ENCODE measurements at regions not wholly inside any gene's neighbourhood (a gene's known extent, or its start where the extent isn't known, plus 50 kb on each side); places are given as distances from the start of the nearest gene placed in this dataset.

DNA sequence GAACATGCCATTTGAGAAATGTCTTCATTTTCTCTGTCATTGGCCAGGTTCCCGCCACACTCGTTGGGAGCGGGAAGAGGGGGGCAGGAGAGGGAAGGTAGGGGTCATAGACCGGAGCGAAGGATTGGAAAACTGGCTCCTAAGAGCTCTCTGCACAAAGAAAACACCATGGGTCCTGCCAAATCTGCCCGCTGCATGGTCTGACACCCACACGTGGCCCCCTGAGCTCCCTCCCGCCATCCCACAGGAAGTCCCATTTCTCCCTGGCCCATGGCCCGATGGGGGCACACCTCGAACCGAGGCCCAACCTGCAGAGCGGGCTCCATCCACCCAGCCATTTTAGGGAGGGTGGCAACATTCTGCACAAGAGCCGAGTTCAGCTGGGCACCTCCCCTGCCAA lies 159.6 kb downstream of the SALL1 start:
- no peak for DNase-seq

DNA sequence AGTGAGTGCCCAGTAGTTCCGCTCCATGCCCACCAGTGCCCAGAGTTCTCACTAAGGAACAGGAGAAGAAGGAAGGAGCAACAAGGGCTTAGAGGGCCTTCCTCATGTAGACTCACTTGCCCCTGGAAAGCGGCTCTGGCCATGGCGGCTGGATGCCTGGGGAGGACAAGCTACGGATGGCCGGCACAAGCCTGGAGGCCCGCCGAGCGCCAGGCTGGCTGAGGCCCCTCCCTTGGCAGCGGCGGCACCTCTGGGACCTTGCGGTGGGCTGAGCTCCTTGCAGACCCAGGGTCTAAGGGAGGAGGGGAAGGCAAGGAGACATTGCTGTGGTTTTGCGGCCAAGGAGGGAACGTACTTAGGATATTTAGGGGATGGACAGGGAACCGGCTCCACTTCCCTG lies 160.1 kb downstream of the SALL1 start:
- DNase-seq: no peak

DNA sequence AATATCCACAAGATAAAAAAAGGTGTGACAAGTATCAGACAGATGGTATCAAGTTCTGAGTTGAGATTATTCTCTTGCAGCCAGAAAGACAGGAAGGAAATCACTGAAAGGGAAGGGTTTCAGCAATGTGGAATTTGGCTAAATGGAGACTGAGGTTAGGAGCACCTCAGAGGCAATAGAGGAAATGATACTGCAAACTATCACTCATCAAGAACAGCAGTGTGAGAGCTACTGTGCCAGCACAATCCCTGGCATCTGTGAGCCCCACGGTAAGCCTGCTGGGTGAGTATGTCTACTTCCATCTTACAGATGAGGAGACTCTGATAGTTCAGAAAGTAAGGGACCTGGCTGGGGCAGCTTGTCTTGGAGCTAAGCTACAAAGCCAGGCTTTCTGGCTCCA lies 162.0 kb downstream of the SALL1 start:
- DNase-seq: no peak

DNA sequence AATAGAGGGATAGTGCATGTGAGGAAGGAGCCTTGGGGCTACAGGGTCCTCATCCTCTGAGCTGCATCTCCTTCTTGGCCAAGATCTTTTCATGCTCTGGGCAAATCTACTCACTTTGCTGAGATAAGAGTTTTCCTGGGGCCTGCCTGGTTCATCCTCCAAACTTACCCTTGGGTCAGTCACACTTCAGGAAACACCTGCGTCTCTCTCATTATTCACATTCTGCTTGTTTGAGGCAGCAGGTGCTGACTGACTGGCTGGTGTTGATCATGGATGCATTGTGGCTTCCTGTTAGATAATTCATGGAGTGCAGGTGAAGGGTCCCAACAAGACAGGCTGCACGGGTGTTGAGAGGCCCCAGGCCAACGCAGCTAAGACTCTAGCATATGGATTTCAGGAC lies 162.6 kb downstream of the SALL1 start:
- no peak for DNase-seq

DNA sequence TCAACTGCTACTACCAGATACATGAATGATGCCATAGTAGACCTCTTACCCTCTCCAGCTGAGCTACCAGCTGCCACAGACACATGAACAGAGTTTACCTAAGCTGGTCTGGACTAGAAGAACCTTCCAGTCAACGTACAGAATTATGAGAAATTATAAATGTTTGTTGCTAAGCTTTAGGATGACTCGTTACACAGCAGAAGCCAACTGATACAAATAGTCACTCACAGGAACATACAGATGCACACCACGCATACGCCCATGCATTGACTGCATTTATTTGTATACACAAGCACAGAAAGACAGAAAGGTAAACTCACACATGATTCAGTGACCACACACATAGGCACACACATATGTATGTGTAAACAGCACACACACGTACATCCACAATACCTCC lies 164.6 kb downstream of the SALL1 start:
- no peak for DNase-seq

DNA sequence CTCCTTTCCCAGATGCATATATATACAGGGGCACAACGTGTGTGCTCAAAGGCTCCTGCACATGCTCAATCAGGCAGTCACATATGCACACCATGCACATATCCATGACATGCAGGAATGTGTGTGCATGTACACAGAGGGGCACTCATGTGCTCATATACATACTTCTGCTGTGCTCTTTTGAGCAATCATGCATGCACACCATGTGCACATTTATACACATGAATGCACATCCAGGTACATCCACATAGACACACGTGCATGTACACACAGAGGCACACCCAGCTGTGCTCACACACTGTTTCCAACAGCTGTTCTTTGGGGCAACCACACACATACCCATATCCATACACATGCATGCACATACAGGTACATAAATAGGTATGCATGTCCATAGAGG lies 165.3 kb downstream of the SALL1 start:
- no peak for DNase-seq

DNA sequence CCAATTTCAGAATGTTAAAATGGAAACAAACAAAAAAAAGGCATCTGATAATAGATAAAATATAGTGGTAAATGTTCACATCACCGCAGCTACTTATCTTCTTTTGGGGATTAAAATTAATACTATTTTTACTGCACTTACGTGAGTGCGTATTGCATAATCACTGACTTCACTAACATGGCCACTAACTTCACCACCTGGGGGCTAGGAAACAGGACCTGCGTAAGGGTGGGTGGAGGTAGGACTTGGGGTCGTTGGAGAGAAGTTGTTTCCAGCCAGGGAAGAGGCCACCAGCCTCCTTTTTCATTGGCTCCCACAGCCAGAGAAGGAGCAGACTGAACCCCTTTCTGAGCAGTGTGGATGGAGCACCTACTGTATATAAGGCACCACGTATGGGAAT lies 166.4 kb downstream of the SALL1 start:
- DNase-seq: no peak

DNA sequence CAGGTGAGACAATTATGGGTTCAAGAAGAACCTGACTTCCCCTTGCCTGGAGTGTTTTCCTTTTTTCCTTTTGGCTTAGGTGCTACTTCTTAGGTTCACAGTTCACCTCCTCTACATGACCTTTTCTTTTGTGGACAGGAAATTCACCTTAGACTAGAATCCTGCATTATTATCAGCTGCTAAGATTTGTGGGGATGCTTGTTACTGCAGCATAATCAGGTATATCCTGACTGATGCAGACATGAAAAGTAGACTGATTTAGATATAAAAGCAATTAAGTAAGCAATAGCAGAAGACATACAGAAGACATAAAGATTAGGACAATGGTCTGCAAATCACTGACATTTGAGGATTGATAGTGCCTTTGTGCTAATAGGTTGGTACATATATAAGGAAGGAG lies 168.3 kb downstream of the SALL1 start:
- no peak for DNase-seq

DNA sequence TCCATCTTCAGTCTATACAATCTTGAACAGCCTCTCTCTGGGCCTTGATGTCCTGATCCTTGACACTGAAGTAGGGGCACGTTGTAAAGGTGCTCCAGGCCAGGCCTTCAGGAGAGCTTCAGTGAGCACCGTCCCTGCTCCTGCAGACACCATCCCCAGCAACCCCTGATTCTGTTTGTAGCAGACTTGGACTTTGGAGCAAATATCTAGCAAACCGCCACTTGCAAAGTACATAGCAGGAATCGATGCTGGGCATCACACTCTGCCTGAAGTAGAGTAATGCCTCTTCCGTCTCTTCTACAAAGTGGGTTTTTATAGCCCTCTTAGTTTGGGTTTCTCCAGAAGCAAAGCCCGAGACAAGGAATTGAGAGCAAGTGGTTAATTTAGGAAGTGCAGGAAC lies 169.1 kb downstream of the SALL1 start:
- DNase-seq: no peak

DNA sequence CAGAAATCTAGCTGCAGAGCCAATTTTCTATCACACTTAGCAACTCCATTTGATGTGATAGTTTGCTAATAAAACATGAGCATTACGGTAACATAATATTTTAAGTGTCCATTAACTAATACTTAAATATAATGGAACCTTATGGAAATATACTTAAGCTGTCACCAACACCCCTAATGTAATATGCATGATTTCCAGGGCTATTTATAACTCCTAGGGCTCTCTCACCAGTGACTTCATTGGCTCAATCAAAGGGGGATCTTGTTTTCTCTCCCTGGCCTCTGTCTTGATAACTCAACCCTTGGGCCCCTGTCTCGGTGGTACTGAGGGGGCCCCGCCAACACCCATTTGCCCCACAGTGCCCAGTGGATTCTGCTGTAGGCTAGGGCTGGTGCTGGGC lies 170.4 kb downstream of the SALL1 start:
- no peak for DNase-seq

DNA sequence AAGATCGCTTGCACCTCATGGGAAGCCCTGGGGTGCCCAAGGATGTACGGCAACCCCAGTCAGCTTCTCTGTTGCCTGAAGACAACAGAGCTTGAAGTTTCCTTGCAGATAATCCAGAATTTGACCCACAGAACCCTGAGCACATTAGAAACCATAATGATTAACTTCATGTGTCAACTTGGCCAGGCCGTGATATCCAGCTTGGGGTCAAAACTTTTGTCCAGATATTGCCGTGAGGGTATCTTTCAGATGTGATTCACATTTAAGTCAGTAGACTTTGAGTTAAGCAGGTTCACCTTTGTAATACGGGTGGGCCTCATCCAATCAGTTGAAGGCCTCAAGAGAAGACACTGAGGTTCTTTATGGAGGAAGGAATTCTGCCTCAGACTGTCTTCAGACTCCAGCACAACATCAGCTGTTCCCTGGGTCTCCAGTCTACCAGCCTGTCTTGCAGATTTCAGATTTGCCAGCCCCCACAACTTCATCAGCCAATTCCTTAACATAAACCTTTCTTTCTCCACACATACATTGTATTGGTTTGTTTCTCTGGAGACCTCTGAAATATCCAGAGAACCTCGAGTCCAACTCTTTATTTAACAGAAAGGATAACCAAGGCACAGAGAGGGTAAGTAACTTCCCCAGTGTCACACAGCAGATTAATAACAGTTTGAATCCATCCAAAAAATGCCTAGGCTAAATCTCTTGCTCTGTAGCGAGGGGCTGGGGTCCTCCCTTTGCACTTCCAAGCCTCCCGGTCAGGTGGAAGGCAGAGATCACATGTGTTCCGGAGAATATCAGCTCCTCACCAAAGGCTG lies 171.1 kb downstream of the SALL1 start:
- DNase-seq: no peak

DNA sequence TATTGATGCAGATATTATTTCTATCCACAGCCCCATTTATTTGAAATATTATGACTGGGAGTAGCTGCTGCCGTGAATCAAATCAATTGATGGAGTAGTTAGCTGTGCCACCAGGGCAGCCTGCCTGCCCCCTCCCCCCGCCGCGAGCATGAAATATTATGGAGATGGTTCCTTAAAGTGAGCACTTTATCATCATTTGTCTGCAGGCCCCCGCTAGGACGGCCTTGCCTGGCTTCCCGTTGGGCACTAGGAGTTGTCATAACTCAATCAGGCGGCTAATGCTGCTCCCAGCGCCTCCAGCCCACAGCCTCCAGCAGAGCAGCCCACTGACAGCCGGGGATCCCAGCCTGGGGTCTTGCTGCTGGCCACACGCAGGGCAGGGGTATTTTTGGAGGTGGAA lies 173.9 kb downstream of the SALL1 start:
- DNase-seq: no peak

DNA sequence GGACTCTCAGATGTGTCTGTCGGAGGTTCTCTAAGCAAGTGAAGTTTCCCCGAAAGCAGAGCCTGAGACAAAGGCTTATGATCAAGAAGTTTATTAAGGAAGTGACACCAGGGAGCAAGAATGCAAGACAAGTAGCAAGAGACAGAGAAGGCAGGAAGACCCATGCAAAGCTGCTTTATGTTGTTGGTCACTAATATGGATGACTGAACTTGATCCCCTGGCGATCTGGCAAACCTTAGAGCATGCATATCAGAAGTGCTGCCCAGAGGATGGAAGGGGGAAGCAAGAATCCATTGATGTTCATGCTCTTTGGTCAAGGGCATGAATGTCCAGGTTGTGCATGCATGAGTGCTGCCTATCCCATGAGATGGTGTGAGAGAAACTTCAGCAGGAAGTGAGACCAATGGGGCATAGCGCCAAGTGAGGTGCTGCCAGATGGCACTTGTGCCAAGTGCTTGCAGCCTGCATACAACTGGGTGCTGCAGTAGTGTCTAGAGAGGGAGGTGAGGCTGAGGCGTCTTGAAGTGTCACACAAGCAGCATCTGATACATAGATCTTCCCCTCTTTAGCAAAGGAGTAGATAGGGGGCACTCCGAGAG lies 176.5 kb downstream of the SALL1 start:
- no peak for DNase-seq

DNA sequence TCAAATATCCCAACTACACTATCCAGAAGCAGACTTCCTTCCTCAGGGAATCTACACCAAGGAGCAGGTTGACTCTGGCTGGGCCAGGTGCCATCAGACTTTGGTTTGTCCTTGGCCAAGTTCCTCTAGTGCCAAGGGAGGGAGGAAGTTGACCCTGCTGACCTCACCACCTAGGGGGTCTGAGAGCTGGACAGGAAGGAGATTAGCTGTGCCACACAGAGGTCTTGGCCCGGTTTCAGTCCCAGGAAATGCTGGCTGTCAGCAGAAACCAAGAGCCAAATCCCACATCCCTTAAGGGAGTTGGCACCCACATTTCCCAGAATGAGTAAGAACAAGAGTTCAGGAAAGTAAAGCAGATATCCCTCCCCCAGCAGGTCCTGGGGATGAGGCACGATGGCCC lies 178.2 kb downstream of the SALL1 start:
- no peak for DNase-seq

DNA sequence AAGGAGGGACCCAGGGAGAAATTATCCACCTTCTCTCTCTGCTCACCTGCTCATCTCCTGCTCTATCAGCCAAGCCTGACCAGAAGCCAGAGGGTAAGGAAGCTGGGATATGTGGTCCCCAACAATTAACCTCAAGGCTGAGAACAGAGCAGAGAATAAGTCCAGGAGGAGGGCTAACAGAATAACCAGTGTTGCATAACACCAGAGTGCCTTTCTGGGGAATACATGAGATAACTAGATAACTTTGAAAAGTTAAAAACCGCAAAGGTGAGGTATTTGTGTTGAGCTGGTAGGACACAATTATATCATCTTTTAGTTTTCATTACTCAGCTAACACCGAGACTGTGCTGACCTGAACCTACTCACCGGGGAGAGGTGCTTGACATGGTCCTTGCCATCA lies 180.8 kb downstream of the SALL1 start:
- no peak for DNase-seq

DNA sequence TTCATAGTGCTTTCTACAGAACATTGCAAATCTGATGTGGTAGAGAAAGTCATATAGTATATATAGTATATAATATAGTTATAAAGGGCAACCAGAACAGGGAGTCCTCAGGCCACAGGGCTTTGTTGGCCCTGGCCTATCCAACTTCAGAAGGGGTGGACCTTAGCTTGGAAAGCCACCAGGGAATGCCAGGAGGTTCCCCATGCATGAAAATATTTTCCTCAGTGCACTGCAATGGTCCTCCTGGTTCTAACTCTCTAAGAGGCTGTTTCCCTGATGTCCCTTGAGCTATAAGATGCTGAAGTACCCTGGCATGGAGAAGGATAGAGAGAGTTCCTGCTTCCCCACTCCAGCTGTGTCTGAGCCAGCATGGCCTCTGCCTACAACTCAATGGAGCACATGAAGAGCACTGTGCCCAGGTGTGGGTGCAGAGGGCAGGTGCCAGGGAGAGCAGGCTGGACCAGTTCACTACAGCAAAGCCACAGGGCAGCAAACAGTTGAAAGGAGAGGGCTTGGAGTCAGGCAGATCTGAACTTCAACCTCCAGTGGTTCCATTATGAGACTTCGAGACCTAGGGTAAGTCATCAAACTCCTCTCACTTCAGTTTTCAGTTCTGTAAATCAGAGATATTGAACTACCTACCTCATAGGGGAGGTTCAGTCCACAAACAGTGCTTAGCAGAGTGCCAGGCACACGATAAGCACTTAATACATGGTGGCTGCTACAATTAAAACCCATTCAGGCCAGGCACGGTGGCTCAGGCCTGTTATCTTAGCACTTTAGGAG lies 183.1 kb downstream of the SALL1 start:
- DNase-seq: no peak

DNA sequence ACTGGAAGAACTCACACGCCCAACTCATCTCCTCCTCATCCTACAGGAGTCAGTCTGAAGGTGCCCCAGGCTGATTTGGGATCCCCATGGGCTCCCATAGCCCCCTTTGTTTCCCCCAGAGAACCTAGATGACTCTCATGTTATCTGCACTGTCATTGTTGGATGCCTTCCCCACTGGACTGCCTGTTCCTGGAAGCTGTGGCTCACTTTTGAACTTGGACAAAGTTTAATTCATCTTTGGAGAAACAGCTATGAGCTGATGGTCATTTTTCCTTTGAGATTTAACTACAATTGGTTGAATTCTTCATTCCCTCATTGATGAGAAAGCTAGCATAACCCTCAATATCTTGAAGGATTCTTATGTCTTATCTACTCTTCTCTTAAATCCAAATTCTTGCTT lies 186.6 kb downstream of the SALL1 start:
- no peak for DNase-seq

DNA sequence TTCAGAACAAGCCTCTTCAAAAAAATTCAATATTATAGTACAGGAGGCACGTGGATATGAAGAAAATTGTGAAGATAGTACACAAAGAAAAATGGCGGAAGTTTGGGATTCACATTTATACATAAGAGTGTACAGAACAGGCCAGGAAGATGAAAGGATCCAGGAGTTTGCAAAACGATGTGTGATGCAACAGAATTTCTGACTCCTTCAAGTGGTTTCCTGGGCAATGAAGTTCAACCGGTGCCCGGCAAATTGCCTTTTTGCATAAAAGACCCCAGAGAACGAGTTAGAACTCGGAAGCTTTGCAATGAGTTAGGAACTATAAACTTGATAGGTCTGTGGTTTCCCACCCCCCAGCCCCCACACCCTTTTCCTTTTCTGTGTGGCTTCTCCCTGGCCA lies 189.1 kb downstream of the SALL1 start:
- no peak for DNase-seq

DNA sequence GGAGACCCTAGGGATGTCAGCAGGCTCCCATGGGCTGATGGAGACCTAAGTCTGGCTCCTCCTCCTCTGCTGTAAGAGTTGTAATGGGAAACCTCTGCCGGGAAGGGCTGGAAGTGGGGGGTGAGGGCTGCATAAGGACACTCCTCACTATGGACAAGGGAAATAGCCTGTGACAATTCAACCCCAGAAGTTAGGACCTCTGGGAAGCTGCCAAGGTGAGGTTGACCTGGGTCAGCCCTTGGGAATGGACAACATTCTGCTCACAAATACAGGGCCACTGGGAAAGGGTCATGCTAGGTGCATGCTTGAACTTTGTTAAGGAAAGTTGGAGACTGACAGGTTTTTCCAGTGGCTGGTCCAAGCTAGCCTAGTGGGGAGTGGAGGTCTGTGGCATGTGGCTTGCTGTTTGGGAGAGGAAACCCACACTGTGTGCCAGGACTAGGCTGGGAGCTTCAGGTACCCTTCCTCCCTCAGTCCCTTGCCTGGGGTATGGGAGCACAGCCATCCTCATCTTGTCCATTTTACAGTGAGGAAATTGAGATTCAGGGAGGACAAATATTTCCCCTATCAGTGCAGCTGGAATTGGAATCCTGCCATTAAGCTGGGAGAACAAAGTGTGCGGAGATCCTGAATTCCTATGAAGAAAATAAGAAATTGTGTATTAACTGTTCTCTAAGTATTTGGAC lies 190.4 kb downstream of the SALL1 start:
- DNase-seq: no peak

DNA sequence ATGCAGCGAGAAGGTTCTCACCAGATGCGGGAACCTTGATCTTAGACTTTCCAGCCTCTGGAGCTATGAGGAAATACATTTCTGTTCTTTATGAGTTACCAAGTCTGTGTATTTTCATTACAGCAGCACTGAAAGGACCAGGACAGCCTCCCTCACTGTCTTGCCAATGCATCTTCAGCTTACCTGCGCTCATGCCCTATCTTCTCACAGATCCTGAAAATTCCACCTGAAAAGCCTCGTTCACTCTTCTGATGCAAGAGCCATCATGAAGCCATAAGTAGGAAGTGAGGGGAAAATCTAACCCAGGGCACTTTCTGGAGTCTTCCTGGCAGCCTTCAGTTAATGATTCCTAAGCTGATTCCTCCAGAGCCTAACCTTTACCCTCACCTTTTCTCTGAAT lies 194.0 kb downstream of the SALL1 start:
- no peak for DNase-seq

DNA sequence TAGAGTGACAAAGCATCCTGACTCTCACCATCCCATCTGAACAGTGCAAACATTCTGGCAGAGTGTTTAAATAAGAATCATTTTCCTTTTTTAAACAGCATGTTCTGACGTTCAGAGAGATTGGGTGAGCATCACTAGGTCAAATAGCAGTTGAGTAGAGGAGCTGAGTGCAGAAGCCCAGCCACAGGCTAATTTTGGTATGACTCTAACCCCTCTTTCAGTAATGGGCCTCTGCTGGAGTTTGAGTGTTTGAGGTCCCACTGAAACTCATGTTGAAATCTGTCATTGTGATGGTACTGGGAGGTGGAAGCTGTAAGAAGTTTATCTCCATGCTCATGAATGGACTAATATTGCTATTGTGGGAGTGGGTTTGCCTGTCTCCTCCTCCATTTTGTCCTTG lies 194.4 kb downstream of the SALL1 start:
- no peak for DNase-seq

DNA sequence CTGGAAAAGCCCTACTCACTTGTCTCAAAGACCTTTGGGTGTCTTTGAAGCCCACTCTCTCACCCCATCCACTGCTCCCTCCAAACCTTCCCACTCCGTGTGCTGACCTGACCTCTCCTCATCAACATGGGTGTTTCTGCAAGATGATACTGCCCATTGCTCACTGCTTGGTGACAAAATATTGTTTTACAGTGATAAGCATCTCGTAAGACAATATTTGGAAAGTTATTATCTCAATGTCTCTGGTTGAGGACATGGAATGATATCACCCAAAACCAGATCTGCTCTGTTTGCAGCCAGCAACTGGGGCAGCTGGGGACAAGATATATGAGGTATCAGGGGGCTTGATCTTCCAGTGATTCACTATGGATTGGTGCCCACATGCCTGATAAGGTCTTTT lies 195.8 kb downstream of the SALL1 start:
- DNase-seq: no peak

DNA sequence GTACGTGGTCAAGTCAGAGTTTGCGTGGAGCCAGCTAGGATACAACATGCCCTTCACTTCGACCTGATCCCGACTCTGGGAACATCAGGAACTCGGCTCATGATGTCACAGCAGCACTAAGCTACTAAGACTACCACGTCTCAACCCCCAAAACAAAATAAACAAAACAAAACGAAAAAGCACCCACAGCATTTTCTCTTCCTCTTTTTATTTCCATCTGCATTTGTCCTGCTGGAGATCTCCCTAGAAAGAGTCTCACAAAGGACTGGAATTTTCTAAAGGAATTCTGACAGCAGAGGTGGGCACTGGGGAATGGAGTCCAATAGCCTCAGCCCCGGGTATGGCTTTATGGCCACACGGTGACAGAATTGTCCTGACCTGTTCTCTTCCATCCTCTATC lies 196.6 kb downstream of the SALL1 start:
- no peak for DNase-seq

DNA sequence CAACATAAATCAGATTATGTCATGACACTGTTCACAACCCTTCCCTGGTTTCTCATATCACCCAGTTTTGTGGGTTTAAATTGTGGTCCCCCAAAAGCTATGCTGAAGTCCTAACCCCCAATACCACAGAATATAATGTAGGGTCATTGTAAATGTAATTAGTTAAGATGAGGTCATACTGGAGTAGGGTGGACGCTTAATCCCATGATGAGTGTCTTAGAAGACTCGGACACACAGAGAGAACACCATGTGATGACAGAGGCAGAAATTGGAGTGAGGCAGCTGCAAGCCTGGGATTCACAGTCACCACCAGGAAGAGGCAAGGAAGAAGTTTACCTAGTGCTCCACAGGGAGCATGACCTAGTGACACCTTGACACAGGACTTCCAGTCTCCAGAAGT lies 197.8 kb downstream of the SALL1 start:
- no peak for DNase-seq
